ENCODE measurements at regions not wholly inside any gene's neighbourhood (a gene's known extent, or its start where the extent isn't known, plus 50 kb on each side); places are given as distances from the start of the nearest gene placed in this dataset.

DNA sequence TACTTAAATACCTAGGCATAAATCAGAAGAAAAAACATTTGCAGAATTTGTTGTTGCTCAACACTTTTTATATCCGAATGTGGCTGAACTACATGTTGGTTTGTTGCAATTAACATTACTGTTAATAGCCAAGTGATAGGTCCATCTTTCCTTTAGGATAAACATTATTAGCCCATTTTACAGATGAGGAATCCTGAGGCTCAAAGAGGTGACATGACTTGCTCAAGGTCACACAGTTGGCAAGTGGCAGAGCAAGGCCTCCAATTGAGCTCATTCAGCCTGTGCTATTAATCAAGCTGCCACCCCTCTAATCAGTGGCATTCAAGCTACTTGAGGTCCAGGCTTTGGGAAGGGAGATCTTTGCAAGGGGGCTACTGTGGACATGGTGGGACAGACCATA lies 125.8 kb upstream of the ATP2B2 start:
- no peak overlapping the region for H3K27ac ChIP-seq
- TF ChIP-seq, protein P1, sequence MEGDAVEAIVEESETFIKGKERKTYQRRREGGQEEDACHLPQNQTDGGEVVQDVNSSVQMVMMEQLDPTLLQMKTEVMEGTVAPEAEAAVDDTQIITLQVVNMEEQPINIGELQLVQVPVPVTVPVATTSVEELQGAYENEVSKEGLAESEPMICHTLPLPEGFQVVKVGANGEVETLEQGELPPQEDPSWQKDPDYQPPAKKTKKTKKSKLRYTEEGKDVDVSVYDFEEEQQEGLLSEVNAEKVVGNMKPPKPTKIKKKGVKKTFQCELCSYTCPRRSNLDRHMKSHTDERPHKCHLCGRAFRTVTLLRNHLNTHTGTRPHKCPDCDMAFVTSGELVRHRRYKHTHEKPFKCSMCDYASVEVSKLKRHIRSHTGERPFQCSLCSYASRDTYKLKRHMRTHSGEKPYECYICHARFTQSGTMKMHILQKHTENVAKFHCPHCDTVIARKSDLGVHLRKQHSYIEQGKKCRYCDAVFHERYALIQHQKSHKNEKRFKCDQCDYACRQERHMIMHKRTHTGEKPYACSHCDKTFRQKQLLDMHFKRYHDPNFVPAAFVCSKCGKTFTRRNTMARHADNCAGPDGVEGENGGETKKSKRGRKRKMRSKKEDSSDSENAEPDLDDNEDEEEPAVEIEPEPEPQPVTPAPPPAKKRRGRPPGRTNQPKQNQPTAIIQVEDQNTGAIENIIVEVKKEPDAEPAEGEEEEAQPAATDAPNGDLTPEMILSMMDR (IDR thresholded peaks at IDR 0.05) = no peak
- no peak overlapping the region for H3K4me3 ChIP-seq
- DNase-seq (ENCODE audit: low spot score) = no peak

DNA sequence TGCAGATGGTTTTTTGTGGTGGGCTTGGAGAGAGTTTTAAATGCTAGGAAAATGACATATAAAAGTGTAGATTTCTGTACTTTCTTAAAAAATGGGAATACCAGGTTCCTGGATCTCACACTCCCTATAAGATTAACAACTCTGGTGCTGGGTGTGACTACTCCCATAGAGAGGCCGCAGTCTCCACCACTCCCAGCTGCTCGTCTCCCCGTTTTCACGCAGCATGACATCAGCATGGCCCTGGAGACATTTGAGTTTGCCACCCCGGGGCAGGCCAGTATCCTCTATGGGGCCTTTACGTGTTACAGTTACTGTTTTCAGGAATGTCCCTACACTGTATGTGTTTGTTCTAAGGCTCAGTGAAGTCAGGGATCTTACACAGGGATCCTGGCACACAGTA lies 126.7 kb upstream of the ATP2B2 start:
- TF ChIP-seq, protein P1 (IDR thresholded peaks at IDR 0.05) = no peak
- DNase-seq (ENCODE audit: low spot score) = no peak
- no peak overlapping the region for H3K27ac ChIP-seq
- H3K4me3 ChIP-seq = no peak overlapping the region

DNA sequence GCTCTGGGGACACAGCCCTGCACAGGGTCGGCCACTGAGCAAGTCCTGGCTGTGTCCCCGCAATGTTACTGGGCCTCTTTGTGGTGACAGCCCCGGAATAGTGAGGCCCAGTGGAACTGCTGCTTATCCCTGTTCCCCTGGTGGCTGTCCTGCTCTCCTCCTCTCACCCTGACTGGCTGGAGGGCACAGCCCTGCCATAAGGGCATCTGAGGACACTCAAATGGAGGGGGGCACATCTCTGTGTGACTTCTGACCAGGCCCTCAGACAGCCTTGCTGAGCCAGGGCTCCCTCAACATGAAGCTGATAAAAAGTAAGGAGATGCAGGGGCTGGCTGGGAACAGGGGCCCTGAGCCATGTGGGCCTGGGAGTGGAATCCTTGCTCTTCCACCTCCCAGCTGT lies 127.4 kb upstream of the ATP2B2 start:
- H3K27ac ChIP-seq = no peak overlapping the region
- no peak overlapping the region for H3K4me3 ChIP-seq
- TF ChIP-seq, protein P1 (IDR thresholded peaks at IDR 0.05) = no peak
- no peak for DNase-seq (ENCODE audit: low spot score)

DNA sequence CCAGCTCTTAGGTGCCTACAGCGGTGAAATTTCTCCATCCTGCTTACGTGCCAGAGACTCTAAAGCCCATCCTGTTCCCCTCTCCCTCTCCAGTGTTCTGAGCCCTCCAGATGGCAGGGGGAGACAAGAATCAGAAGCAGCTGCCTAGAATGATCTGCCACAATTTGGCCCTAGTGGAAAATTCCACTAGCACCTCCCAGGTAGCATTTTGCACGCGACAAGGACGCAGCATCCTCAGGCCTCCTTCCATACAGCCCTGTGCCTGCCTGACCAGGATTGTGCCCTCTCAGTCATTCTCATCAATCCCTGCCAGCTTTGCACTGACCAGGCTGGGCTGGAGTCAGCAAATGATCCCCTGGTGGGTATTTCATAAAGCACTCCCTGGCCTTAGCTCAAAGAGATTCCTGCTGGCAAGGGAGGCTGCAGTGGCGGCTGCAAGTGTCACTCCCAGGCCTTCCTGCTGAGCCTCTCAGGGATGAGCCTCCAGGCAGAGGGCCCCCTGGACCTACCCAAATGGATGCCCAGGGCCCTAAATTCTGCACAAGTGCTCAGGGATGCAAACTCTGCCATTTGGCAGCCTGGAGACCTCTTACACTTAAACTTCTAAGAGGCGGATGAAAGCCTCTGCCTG lies 130.2 kb upstream of the ATP2B2 start:
- TF ChIP-seq, protein P1 (IDR thresholded peaks at IDR 0.05) = no peak
- H3K4me3 ChIP-seq = no peak overlapping the region
- no peak for DNase-seq (ENCODE audit: low spot score)
- no peak overlapping the region for H3K27ac ChIP-seq

DNA sequence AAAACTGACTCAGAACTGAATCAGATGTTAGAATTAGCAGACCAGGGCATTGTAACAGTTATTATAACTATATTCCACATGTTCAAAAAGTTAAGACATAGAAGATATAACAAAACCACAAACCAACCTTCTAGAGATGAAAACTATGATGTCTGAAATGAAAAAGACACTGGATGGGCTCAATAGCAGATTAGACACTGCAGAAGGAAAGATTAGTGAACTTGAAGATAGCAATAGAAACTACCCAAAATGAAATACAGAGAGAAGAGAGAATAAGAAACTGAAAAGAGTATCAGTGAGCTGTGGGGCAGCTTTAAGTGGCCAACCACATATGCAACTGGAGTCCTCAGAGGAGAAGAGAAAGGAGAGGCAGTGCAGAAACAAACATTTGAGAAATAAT lies 132.0 kb upstream of the ATP2B2 start:
- Histone ChIP-seq H3K4me3 (no peak overlapping the region), H3K27ac (no peak overlapping the region)
- TF ChIP-seq, protein P1 (IDR thresholded peaks at IDR 0.05) = no peak
- DNase-seq (ENCODE audit: low spot score) = no peak

DNA sequence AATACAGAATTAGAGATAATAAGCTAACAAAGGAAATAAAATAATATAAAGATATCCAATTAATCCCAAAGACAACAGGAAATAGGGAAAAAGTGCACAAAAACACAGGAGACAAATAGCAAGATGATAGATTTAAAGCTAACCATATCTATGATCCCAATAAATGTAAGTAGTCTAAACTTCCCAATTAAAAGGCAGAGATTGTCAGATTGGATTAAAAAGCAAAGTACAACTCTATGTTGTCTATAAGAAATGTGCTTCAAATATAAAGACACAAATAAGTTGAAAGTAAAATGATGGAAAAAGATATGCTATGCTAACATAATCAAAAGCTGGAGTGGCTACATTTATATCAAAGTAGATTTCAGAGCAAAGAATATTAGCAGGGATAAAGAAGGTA lies 133.1 kb upstream of the ATP2B2 start:
- Histone ChIP-seq H3K4me3 (no peak overlapping the region), H3K27ac (no peak overlapping the region)
- TF ChIP-seq, protein P1 (IDR thresholded peaks at IDR 0.05) = no peak
- no peak for DNase-seq (ENCODE audit: low spot score)

DNA sequence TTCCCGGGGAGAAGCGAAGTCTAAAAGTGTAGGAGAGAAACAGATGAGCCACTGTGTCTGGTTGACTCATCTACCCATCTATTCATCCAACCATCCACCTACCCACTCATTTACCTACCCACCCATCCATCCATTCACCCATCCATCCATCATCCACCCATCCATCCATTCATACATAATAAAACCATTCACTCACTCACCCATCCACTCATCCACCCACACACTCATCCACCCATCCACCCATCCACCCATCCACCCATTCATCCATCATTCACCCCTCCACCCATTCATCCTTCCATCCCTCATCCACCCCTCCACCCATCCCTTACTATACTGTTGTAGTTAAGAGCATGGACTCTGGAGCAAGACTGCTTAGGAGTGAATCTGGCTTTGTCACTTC lies 136.4 kb upstream of the ATP2B2 start:
- no peak for DNase-seq (ENCODE audit: low spot score)
- H3K4me3 ChIP-seq = no peak overlapping the region
- no peak overlapping the region for H3K27ac ChIP-seq
- TF ChIP-seq, protein P1 (IDR thresholded peaks at IDR 0.05) = no peak

All from coronary artery (tissue), 2 donors.